GM12873 (cell line): ENCODE measurements at regions not wholly inside any gene's neighbourhood (a gene's known extent, or its start where the extent isn't known, plus 50 kb on each side); places are given as distances from the start of the nearest gene placed in this dataset.

ENCODE experiments used
- CTCF ChIP-seq: IDR thresholded peaks from 2 replicates; pipeline ENCODE4 v1.5.1; 2012; ENCODE audit warnings: low read depth, mild to moderate bottlenecking, moderate library complexity, low read length, control low read depth; ENCODE audit not compliant: insufficient read depth; ENCODE audit errors: missing control alignments

- TF ChIP-seq CTCF: no peak
These were observed 495.6 kb upstream of the ISX start for GRCh38 chr22:34570408-34570807.

- no peak for TF ChIP-seq CTCF
These were observed 486.4 kb upstream of the ISX start for GRCh38 chr22:34579519-34579918.

DNA sequence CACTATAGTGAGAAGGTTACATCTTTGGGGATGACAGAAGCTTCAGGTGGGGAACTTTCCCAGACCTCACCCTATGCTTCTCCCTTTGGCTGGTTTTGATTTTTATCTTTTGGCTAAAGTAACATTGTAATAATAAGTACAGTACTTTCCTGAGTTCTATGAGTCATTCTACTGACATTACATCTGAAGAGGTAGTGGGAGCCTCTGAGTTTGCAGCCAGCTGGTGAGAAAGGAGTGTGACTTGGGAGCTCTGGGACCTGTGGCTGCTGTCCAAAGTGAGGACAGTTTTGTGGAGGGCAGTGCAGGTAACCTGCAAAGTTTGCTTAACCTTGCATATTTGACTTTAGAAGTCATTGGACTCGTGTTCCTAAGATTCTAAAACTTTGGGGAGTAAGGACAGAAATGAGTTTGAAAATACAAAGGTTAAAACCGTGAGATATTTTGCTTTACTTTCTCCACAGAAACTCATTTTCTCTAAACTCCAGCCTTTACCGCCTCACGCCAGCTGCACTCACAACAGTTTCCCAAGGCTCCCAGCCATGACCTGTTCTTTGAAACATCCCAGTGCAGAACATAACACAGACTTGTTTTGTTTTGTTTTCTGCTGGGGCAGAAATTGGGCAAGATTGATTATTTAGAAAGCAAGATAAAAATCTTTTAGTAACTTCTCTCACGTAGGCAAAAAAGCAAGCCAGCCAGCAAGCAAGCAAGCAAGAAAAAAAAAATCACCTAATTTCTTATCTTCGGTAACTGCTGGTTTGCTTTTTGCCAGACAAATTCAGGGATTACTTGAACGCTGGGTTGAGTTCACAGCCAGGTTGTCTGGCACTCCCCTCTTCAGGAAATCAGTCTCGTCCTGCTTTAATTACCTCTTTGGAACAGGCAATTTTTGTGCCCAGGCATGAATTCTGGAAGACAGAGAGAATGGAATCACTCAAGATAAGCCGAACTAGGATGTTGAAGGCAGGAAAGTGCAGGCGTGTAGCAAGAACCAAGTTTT is 478.3 kb upstream of the ISX start:
- TF ChIP-seq CTCF: no peak

DNA sequence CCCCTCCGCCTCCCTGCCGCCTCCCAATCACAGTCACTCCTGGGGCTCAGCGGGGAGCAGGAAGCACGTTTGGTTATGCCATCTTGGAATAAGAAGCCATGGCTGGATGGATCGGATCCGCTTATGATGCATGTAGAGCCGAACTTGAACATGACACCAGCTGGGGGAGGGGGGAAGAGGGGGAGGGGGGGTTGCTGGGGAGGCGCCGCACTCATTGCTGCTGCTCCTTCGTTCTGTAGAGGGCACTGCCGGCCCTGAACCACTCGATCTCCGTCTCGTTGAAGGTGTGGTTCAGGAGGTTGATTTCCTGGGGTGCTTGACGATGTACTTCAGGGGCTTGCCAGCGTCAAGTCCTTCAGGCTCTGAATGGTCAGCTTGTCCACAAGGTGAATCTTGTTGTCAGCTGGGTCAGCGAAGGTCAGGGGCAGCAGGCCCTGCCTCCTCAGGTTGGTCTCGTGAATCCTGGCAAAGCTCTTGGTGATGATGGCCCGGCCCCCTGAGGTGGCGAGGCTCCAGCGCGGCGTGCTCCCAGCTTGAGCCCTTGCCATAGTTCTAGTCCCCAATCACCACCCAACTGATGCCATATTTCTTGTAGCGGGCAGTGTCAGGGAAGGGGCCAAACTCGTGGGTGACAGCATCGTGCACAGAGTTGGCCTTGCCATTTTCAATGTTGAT is 476.9 kb upstream of the ISX start:
- no peak for TF ChIP-seq CTCF

- no peak for TF ChIP-seq CTCF
These were observed 473.7 kb upstream of the ISX start for GRCh38 chr22:34592123-34592740.

- TF ChIP-seq CTCF: no peak
These were observed 466.4 kb upstream of the ISX start for GRCh38 chr22:34599567-34599966.

DNA sequence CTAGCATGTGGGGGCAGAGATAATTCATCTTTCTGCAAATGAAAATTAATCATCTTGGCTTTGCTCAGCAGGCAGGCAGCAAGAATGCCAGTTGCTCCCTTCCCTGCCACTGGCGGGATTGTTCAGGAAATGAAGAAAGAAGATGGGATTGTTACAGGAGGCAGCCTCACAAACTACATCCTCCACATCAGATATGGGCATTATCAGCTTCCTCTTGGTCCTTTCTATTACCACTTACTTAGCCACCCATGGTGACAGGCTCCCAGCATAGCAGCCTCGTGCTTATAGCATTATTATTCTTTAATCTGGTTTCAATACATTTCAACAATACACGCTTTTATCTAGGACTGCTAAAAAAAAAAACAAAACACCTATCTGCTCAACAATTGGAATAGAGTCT is 461.6 kb upstream of the ISX start:
- no peak for TF ChIP-seq CTCF
